ENCODE measurements at regions not wholly inside any gene's neighbourhood (a gene's known extent, or its start where the extent isn't known, plus 50 kb on each side); places are given as distances from the start of the nearest gene placed in this dataset.

- Histone ChIP-seq H3K9me3 (ENCODE audit: control insufficient read depth in 2 of 2, low read length in 2 of 2) (no peaks in the 10 kb centered on the region), H3K27ac (ENCODE audit: insufficient read depth, low read length, poor library complexity, severe bottlenecking) (no peak overlapping the region), H3K36me3 (ENCODE audit: control insufficient read depth, insufficient read depth, low read length) (no peaks in the 10 kb centered on the region), H3K4me3 (ENCODE audit: low read depth, low read length) (no peak overlapping the region), H3K4me1 (ENCODE audit: control insufficient read depth, insufficient read depth, low read length, poor library complexity, severe bottlenecking) (no peaks in the 10 kb centered on the region), H3K27me3 (ENCODE audit: control insufficient read depth, insufficient read depth, low read length) (no peaks in the 10 kb centered on the region)
- Mint-ChIP-seq H3K4me3 (no peak overlapping the region), H3K27me3 (no peaks in the 10 kb centered on the region), H3K9me3 (peaks cover 0 to 7% (median 0%) of the 10 kb centered on the region in 7 donors), H3K4me1 (no peaks in the 10 kb centered on the region), H3K36me3 (no peaks in the 10 kb centered on the region), H3K27ac (no peak overlapping the region)
- ATAC-seq (ENCODE audit: low read depth in 2 of 2) = no peak
- DNase-seq = no peak
Observed at GRCh38 chr16:51391798-51392511, 240.9 kb upstream of the SALL1 start.

GRCh38 chr16:51390877-51391276, 239.8 kb upstream of the SALL1 start:
- Histone ChIP-seq H3K4me1 (ENCODE audit: control insufficient read depth, insufficient read depth, low read length, poor library complexity, severe bottlenecking) (no peaks in the 10 kb centered on the region), H3K4me3 (ENCODE audit: low read depth, low read length) (no peak overlapping the region), H3K36me3 (ENCODE audit: control insufficient read depth, insufficient read depth, low read length) (no peaks in the 10 kb centered on the region), H3K27ac (ENCODE audit: insufficient read depth, low read length, poor library complexity, severe bottlenecking) (no peak overlapping the region), H3K27me3 (ENCODE audit: control insufficient read depth, insufficient read depth, low read length) (no peaks in the 10 kb centered on the region), H3K9me3 (ENCODE audit: control insufficient read depth in 2 of 2, low read length in 2 of 2) (no peaks in the 10 kb centered on the region)
- ATAC-seq (ENCODE audit: low read depth in 2 of 2) (no peak), DNase-seq (no peak)
- Mint-ChIP-seq H3K4me3 (no peak overlapping the region), H3K4me1 (no peaks in the 10 kb centered on the region), H3K36me3 (no peaks in the 10 kb centered on the region), H3K27me3 (no peaks in the 10 kb centered on the region), H3K9me3 (peaks cover 0 to 7% (median 0%) of the 10 kb centered on the region in 7 donors), H3K27ac (no peak overlapping the region)

- H3K9me3 ChIP-seq (ENCODE audit: control insufficient read depth in 2 of 2, low read length in 2 of 2) = no peaks in the 10 kb centered on the region
- H3K9me3 Mint-ChIP-seq = peaks cover 0 to 7% (median 0%) of the 10 kb centered on the region in 7 donors
- DNase-seq (no peak), ATAC-seq (ENCODE audit: low read depth in 2 of 2) (no peak)
- no peaks in the 10 kb centered on the region for H3K36me3 Mint-ChIP-seq
- no peaks in the 10 kb centered on the region for H3K4me1 ChIP-seq (ENCODE audit: control insufficient read depth, insufficient read depth, low read length, poor library complexity, severe bottlenecking)
- H3K27me3 ChIP-seq (ENCODE audit: control insufficient read depth, insufficient read depth, low read length) = no peaks in the 10 kb centered on the region
- H3K27ac ChIP-seq (ENCODE audit: insufficient read depth, low read length, poor library complexity, severe bottlenecking) = no peak overlapping the region
- no peaks in the 10 kb centered on the region for H3K36me3 ChIP-seq (ENCODE audit: control insufficient read depth, insufficient read depth, low read length)
- H3K27me3 Mint-ChIP-seq = no peaks in the 10 kb centered on the region
- no peaks in the 10 kb centered on the region for H3K4me1 Mint-ChIP-seq
- H3K4me3 Mint-ChIP-seq = no peak overlapping the region
- no peak overlapping the region for H3K4me3 ChIP-seq (ENCODE audit: low read depth, low read length)
- H3K27ac Mint-ChIP-seq = no peak overlapping the region
Observed at GRCh38 chr16:51389881-51390280, 238.8 kb upstream of the SALL1 start.

- H3K9me3 ChIP-seq (ENCODE audit: control insufficient read depth in 2 of 2, low read length in 2 of 2) = no peaks in the 10 kb centered on the region
- no peaks in the 10 kb centered on the region for H3K36me3 Mint-ChIP-seq
- H3K4me3 Mint-ChIP-seq = no peak overlapping the region
- peaks cover 0 to 7% (median 1%) of the 10 kb centered on the region in 7 donors for H3K9me3 Mint-ChIP-seq
- ATAC-seq (ENCODE audit: low read depth in 2 of 2) (no peak), DNase-seq (no peak)
- no peaks in the 10 kb centered on the region for H3K4me1 Mint-ChIP-seq
- no peaks in the 10 kb centered on the region for H3K27me3 Mint-ChIP-seq
- no peak overlapping the region for H3K27ac ChIP-seq (ENCODE audit: insufficient read depth, low read length, poor library complexity, severe bottlenecking)
- no peak overlapping the region for H3K27ac Mint-ChIP-seq
- no peaks in the 10 kb centered on the region for H3K27me3 ChIP-seq (ENCODE audit: control insufficient read depth, insufficient read depth, low read length)
- no peaks in the 10 kb centered on the region for H3K4me1 ChIP-seq (ENCODE audit: control insufficient read depth, insufficient read depth, low read length, poor library complexity, severe bottlenecking)
- H3K4me3 ChIP-seq (ENCODE audit: low read depth, low read length) = no peak overlapping the region
- H3K36me3 ChIP-seq (ENCODE audit: control insufficient read depth, insufficient read depth, low read length) = no peaks in the 10 kb centered on the region
Observed at GRCh38 chr16:51388516-51388951, 237.5 kb upstream of the SALL1 start.

- peaks cover 0 to 5% (median 0%) of the 10 kb centered on the region in 4 donors for H3K4me1 Mint-ChIP-seq
- no peak for ATAC-seq (ENCODE audit: low read depth in 2 of 2)
- Histone ChIP-seq H3K27ac (ENCODE audit: insufficient read depth, low read length, poor library complexity, severe bottlenecking) (no peak overlapping the region), H3K4me1 (ENCODE audit: control insufficient read depth, insufficient read depth, low read length, poor library complexity, severe bottlenecking) (no peaks in the 10 kb centered on the region), H3K36me3 (ENCODE audit: control insufficient read depth, insufficient read depth, low read length) (no peaks in the 10 kb centered on the region), H3K27me3 (ENCODE audit: control insufficient read depth, insufficient read depth, low read length) (no peaks in the 10 kb centered on the region), H3K4me3 (ENCODE audit: low read depth, low read length) (no peak overlapping the region), H3K9me3 (ENCODE audit: control insufficient read depth in 2 of 2, low read length in 2 of 2) (no peaks in the 10 kb centered on the region)
- no peak for DNase-seq
- H3K27ac Mint-ChIP-seq = no peak overlapping the region
- no peak overlapping the region for H3K4me3 Mint-ChIP-seq
- H3K27me3 Mint-ChIP-seq = no peaks in the 10 kb centered on the region
- no peaks in the 10 kb centered on the region for H3K36me3 Mint-ChIP-seq
- H3K9me3 Mint-ChIP-seq = peaks cover 0 to 4% (median 0%) of the 10 kb centered on the region in 7 donors
Observed at GRCh38 chr16:51383909-51384308, 232.8 kb upstream of the SALL1 start.

GRCh38 chr16:51382940-51383339, 231.9 kb upstream of the SALL1 start:
- Histone ChIP-seq H3K4me3 (ENCODE audit: low read depth, low read length) (no peak overlapping the region), H3K9me3 (ENCODE audit: control insufficient read depth in 2 of 2, low read length in 2 of 2) (no peaks in the 10 kb centered on the region), H3K4me1 (ENCODE audit: control insufficient read depth, insufficient read depth, low read length, poor library complexity, severe bottlenecking) (no peaks in the 10 kb centered on the region), H3K27ac (ENCODE audit: insufficient read depth, low read length, poor library complexity, severe bottlenecking) (no peak overlapping the region), H3K36me3 (ENCODE audit: control insufficient read depth, insufficient read depth, low read length) (no peaks in the 10 kb centered on the region), H3K27me3 (ENCODE audit: control insufficient read depth, insufficient read depth, low read length) (no peaks in the 10 kb centered on the region)
- H3K4me3 Mint-ChIP-seq = no peak overlapping the region
- no peak overlapping the region for H3K27ac Mint-ChIP-seq
- H3K9me3 Mint-ChIP-seq = peaks cover 0 to 3% (median 0%) of the 10 kb centered on the region in 7 donors
- DNase-seq (no peak), ATAC-seq (ENCODE audit: low read depth in 2 of 2) (no peak)
- no peaks in the 10 kb centered on the region for H3K27me3 Mint-ChIP-seq
- no peaks in the 10 kb centered on the region for H3K36me3 Mint-ChIP-seq
- peaks cover 0 to 5% (median 0%) of the 10 kb centered on the region in 4 donors for H3K4me1 Mint-ChIP-seq

GRCh38 chr16:51382211-51382610, 231.1 kb upstream of the SALL1 start:
- no peak overlapping the region for H3K4me3 Mint-ChIP-seq

GRCh38 chr16:51376080-51376479, 225.0 kb upstream of the SALL1 start:
- Histone ChIP-seq H3K4me1 (ENCODE audit: control insufficient read depth, insufficient read depth, low read length, poor library complexity, severe bottlenecking) (no peaks in the 10 kb centered on the region), H3K36me3 (ENCODE audit: control insufficient read depth, insufficient read depth, low read length) (no peaks in the 10 kb centered on the region), H3K27me3 (ENCODE audit: control insufficient read depth, insufficient read depth, low read length) (no peaks in the 10 kb centered on the region), H3K4me3 (ENCODE audit: low read depth, low read length) (no peak overlapping the region), H3K27ac (ENCODE audit: insufficient read depth, low read length, poor library complexity, severe bottlenecking) (no peak overlapping the region), H3K9me3 (ENCODE audit: control insufficient read depth in 2 of 2, low read length in 2 of 2) (no peaks in the 10 kb centered on the region)
- no peak for DNase-seq
- H3K27me3 Mint-ChIP-seq = no peaks in the 10 kb centered on the region
- H3K27ac Mint-ChIP-seq = no peak overlapping the region
- peaks cover 0 to 7% (median 1%) of the 10 kb centered on the region in 7 donors for H3K9me3 Mint-ChIP-seq
- H3K4me1 Mint-ChIP-seq = no peaks in the 10 kb centered on the region
- H3K4me3 Mint-ChIP-seq = no peak overlapping the region
- ATAC-seq (ENCODE audit: low read depth in 2 of 2) = no peak
- no peaks in the 10 kb centered on the region for H3K36me3 Mint-ChIP-seq

More at GRCh38 chr16:51382211-51382610, 231.1 kb upstream of the SALL1 start:
- Histone ChIP-seq H3K4me1 (ENCODE audit: control insufficient read depth, insufficient read depth, low read length, poor library complexity, severe bottlenecking) (no peaks in the 10 kb centered on the region), H3K9me3 (ENCODE audit: control insufficient read depth in 2 of 2, low read length in 2 of 2) (no peaks in the 10 kb centered on the region), H3K36me3 (ENCODE audit: control insufficient read depth, insufficient read depth, low read length) (no peaks in the 10 kb centered on the region), H3K27ac (ENCODE audit: insufficient read depth, low read length, poor library complexity, severe bottlenecking) (no peak overlapping the region), H3K27me3 (ENCODE audit: control insufficient read depth, insufficient read depth, low read length) (no peaks in the 10 kb centered on the region), H3K4me3 (ENCODE audit: low read depth, low read length) (no peak overlapping the region)
- DNase-seq = no peak
- Mint-ChIP-seq H3K9me3 (peaks cover 0 to 3% (median 0%) of the 10 kb centered on the region in 7 donors), H3K27me3 (no peaks in the 10 kb centered on the region), H3K4me1 (peaks cover 0 to 5% (median 0%) of the 10 kb centered on the region in 4 donors), H3K27ac (no peak overlapping the region), H3K36me3 (no peaks in the 10 kb centered on the region)
- ATAC-seq (ENCODE audit: low read depth in 2 of 2) = no peak

Data from CD4-positive, CD25-positive, alpha-beta regulatory T cell (primary cell).